H9 (cell line): ENCODE measurements at regions not wholly inside any gene's neighbourhood (a gene's known extent, or its start where the extent isn't known, plus 50 kb on each side); places are given as distances from the start of the nearest gene placed in this dataset.
A peak's percentile ranks its signal among the peaks of the same experiment; 100 is the strongest.

Experiments
- DNase-seq: peaks from one replicate; pipeline ENCODE4 v3.0.0-alpha.2; 2017
- H2AFZ ChIP-seq: one replicate; pipeline ENCODE4 v1.6.1; 2013; ENCODE audit warnings: mild to moderate bottlenecking, low read length, control low read depth, moderate library complexity
- H2AK5ac ChIP-seq: 2 replicates; pipeline ENCODE4 v1.6.1; 2013; ENCODE audit warnings: low read length, control low read depth, mixed read lengths; ENCODE audit not compliant: insufficient read length
- H2BK120ac ChIP-seq: one replicate; pipeline ENCODE4 v1.6.1; 2013; ENCODE audit warnings: low read depth, mild to moderate bottlenecking, low read length, control low read depth, inconsistent platforms; ENCODE audit not compliant: poor library complexity, severe bottlenecking
- H2BK12ac ChIP-seq: 2 replicates; pipeline ENCODE4 v1.6.1; 2013; ENCODE audit warnings: low read length, control low read depth, mixed read lengths, low read depth; ENCODE audit not compliant: insufficient read length
- H2BK15ac ChIP-seq: 2 replicates; pipeline ENCODE4 v1.6.1; 2013; ENCODE audit warnings: low read depth, low read length, control low read depth
- H2BK20ac ChIP-seq: one replicate; pipeline ENCODE4 v1.6.1; 2013; ENCODE audit warnings: low read depth, mild to moderate bottlenecking, low read length, control low read depth, inconsistent platforms; ENCODE audit not compliant: poor library complexity, severe bottlenecking
- H2BK5ac ChIP-seq: 2 replicates; pipeline ENCODE4 v1.6.1; 2013; ENCODE audit warnings: low read length, control low read depth, mixed read lengths; ENCODE audit not compliant: insufficient read length
- H3K14ac ChIP-seq: 2 replicates; pipeline ENCODE4 v1.6.1; 2013; ENCODE audit warnings: low read length, control low read depth; ENCODE audit not compliant: insufficient read depth
- H3K18ac ChIP-seq: 2 replicates; pipeline ENCODE4 v1.6.1; 2013; ENCODE audit warnings: low read depth, mild to moderate bottlenecking, mixed read lengths, low read length, control low read depth; ENCODE audit not compliant: insufficient read length
- H3K23ac ChIP-seq: 2 replicates; pipeline ENCODE4 v1.6.1; 2013; ENCODE audit warnings: low read length, control low read depth, mixed read lengths, low read depth; ENCODE audit not compliant: insufficient read length
- H3K23me2 ChIP-seq: 2 replicates; pipeline ENCODE4 v1.6.1; 2013; ENCODE audit warnings: low read depth, mild to moderate bottlenecking, mixed read lengths, low read length, control low read depth; ENCODE audit not compliant: insufficient read length, poor library complexity, severe bottlenecking
- H3K27ac ChIP-seq: 2 replicates; pipeline ENCODE4 v1.5.1; 2013; ENCODE audit warnings: low read length, control low read depth, mixed read lengths, low read depth; ENCODE audit not compliant: insufficient read length
- H3K27me3 ChIP-seq: 2 replicates; pipeline ENCODE4 v1.6.1; 2013; ENCODE audit warnings: low read length, control low read depth, inconsistent platforms; ENCODE audit not compliant: insufficient read depth
- H3K4ac ChIP-seq: 2 replicates; pipeline ENCODE4 v1.6.1; 2013; ENCODE audit warnings: low read depth, mild to moderate bottlenecking, control low read depth, inconsistent platforms, low read length, moderate library complexity
- H3K4me1 ChIP-seq: 2 replicates; pipeline ENCODE4 v1.6.1; 2013; ENCODE audit warnings: low read length, control low read depth, inconsistent platforms; ENCODE audit not compliant: insufficient read depth
- H3K4me2 ChIP-seq: 2 replicates; pipeline ENCODE4 v1.6.1; 2013; ENCODE audit warnings: low read length, control low read depth, mixed read lengths; ENCODE audit not compliant: insufficient read length, insufficient read depth
- H3K56ac ChIP-seq: 2 replicates; pipeline ENCODE4 v1.6.1; 2013; ENCODE audit warnings: low read depth, mild to moderate bottlenecking, mixed read lengths, low read length, control low read depth; ENCODE audit not compliant: insufficient read length
- H3K79me1 ChIP-seq: 2 replicates; pipeline ENCODE4 v1.6.1; 2013; ENCODE audit warnings: low read depth, mild to moderate bottlenecking, moderate library complexity, low read length, control low read depth, inconsistent platforms; ENCODE audit not compliant: insufficient read depth, poor library complexity, severe bottlenecking
- H3K79me2 ChIP-seq: 2 replicates; pipeline ENCODE4 v1.6.1; 2013; ENCODE audit warnings: low read length, control low read depth, inconsistent platforms; ENCODE audit not compliant: insufficient read depth
- H3K9ac ChIP-seq: 2 replicates; pipeline ENCODE4 v1.6.1; 2013; ENCODE audit warnings: low read length, control low read depth, mixed read lengths; ENCODE audit not compliant: insufficient read length; ENCODE audit errors: extremely low read depth
- H3K9me3 ChIP-seq: one replicate; pipeline ENCODE4 v1.6.1; 2013; ENCODE audit warnings: low read depth, low read length, inconsistent platforms; ENCODE audit not compliant: control insufficient read depth
- H3T11ph ChIP-seq: one replicate; pipeline ENCODE4 v1.6.1; 2013; ENCODE audit warnings: mild to moderate bottlenecking, low read length, control low read depth, inconsistent platforms
- H4K20me1 ChIP-seq: one replicate; pipeline ENCODE4 v1.6.1; 2013; ENCODE audit not compliant: control insufficient read depth, insufficient read length, insufficient read depth
- H4K5ac ChIP-seq: 2 replicates; pipeline ENCODE4 v1.6.1; 2013; ENCODE audit warnings: low read depth, mild to moderate bottlenecking, mixed read lengths, low read length, control low read depth; ENCODE audit not compliant: insufficient read length
- H4K8ac ChIP-seq: replicated peaks from 2 replicates; pipeline ENCODE4 v1.6.1; 2013; ENCODE audit warnings: low read length, control low read depth, mixed read lengths, low read depth; ENCODE audit not compliant: insufficient read length
- H4K91ac ChIP-seq: 2 replicates; pipeline ENCODE4 v1.6.1; 2013; ENCODE audit warnings: low read depth, mild to moderate bottlenecking, moderate library complexity, mixed read lengths, low read length, control low read depth; ENCODE audit not compliant: insufficient read length
- H3K27ac Mint-ChIP-seq, 3 experiments: 2 replicates in 2 of 3; 3 replicates in 1 of 3; pipeline ENCODE4 v1.8.0; 2020 to 2021; ENCODE audit warnings: mixed read lengths in 3 of 3, mild to moderate bottlenecking in 1 of 3, moderate library complexity in 1 of 3
- H3K27me3 Mint-ChIP-seq: 2 replicates; pipeline ENCODE4 v1.8.0; 2021; ENCODE audit warnings: low read depth, mild to moderate bottlenecking, moderate library complexity, mixed read lengths
- H3K36me3 Mint-ChIP-seq, 3 experiments: 2 replicates in 2 of 3; 3 replicates in 1 of 3; pipeline ENCODE4 v1.8.0; 2020 to 2021; ENCODE audit warnings: low read depth in 3 of 3, mixed read lengths in 3 of 3; ENCODE audit not compliant: insufficient read depth in 1 of 3
- H3K4me1 Mint-ChIP-seq, 2 experiments: 2 replicates each; pipeline ENCODE4 v1.8.0; 2020; ENCODE audit warnings: mixed read lengths in 2 of 2
- H3K4me3 Mint-ChIP-seq, 2 experiments: 2 replicates in 1 of 2; 3 replicates in 1 of 2; pipeline ENCODE4 v1.8.0; 2020 to 2021; ENCODE audit warnings: mild to moderate bottlenecking in 2 of 2, mixed read lengths in 2 of 2, moderate library complexity in 1 of 2
- H3K9me3 Mint-ChIP-seq, 2 experiments: 2 replicates in 1 of 2; 3 replicates in 1 of 2; pipeline ENCODE4 v1.8.0; 2020; ENCODE audit warnings: mild to moderate bottlenecking in 2 of 2, mixed read lengths in 2 of 2, moderate library complexity in 1 of 2
- TF ChIP-seq, protein P1 (sequence below): fragments of 200-600 bp; sonication (generic); conservative IDR thresholded peaks from 3 replicates; pipeline ENCODE4 v1.8.0; 2021; ENCODE audit warnings: antibody characterized with exemption, mild to moderate bottlenecking

DNA sequence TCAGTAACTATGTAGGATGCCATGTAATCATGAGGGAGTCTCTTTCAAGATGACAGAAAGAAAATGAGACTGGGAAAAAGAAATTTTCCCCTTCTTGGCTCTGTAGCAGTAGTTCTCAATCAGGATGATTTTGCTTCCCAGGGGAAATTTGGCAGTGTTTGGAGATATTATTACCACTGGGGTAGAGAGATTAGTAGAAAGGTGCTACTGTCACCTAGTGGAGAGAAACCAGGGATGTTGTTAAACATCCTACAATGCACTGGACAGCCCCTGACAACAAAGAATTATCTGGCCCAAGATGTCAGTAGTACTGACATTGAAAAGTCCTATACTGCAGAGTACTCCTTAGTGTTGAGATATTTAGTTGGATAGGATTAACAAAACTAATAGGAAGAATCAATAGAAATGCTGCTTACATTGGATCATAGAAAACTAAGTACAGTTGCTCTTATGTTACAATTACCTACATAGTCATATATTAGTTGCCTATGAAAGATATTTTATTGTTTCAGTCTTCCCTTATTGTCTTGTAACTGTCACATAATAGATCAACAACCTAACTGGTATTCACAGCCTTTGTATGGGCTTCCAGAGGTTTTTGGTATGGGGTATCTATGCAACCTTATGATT, 433.3 kb downstream of the RAP2B start:
- H3K79me2 ChIP-seq: no peaks in the 10 kb centered on the region
- H3T11ph ChIP-seq: no peak overlapping the region
- no peak overlapping the region for H3K18ac ChIP-seq
- no peak overlapping the region for H4K91ac ChIP-seq
- Mint-ChIP-seq H3K4me3 (no peak overlapping the region), H3K4me1 (no peaks in the 10 kb centered on the region), H3K27me3 (no peaks in the 10 kb centered on the region), H3K9me3 (no peaks in the 10 kb centered on the region; a peak in 2 of 5 replicates), H3K36me3 (no peaks in the 10 kb centered on the region), H3K27ac (no peak overlapping the region)
- H3K23ac ChIP-seq: no peak overlapping the region
- H3K27me3 ChIP-seq: no peaks in the 10 kb centered on the region
- no peak overlapping the region for H4K5ac ChIP-seq
- no peak overlapping the region for H2BK120ac ChIP-seq
- no peak overlapping the region for H3K4me2 ChIP-seq
- H4K8ac ChIP-seq: no peak overlapping the region
- no peak overlapping the region for H2BK12ac ChIP-seq
- H3K4me1 ChIP-seq: no peaks in the 10 kb centered on the region
- no peak overlapping the region for H2BK20ac ChIP-seq
- no peaks in the 10 kb centered on the region for H4K20me1 ChIP-seq
- no peaks in the 10 kb centered on the region for H3K79me1 ChIP-seq
- H2BK15ac ChIP-seq: no peak overlapping the region
- TF ChIP-seq, protein P1, sequence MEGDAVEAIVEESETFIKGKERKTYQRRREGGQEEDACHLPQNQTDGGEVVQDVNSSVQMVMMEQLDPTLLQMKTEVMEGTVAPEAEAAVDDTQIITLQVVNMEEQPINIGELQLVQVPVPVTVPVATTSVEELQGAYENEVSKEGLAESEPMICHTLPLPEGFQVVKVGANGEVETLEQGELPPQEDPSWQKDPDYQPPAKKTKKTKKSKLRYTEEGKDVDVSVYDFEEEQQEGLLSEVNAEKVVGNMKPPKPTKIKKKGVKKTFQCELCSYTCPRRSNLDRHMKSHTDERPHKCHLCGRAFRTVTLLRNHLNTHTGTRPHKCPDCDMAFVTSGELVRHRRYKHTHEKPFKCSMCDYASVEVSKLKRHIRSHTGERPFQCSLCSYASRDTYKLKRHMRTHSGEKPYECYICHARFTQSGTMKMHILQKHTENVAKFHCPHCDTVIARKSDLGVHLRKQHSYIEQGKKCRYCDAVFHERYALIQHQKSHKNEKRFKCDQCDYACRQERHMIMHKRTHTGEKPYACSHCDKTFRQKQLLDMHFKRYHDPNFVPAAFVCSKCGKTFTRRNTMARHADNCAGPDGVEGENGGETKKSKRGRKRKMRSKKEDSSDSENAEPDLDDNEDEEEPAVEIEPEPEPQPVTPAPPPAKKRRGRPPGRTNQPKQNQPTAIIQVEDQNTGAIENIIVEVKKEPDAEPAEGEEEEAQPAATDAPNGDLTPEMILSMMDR: peak; percentile 78
- no peak overlapping the region for H2AK5ac ChIP-seq
- no peak overlapping the region for H3K56ac ChIP-seq
- no peak for DNase-seq
- no peak overlapping the region for H2AFZ ChIP-seq
- H3K9me3 ChIP-seq: no peaks in the 10 kb centered on the region
- no peaks in the 10 kb centered on the region for H3K23me2 ChIP-seq
- no peak overlapping the region for H3K27ac ChIP-seq
- no peak overlapping the region for H3K4ac ChIP-seq
- no peak overlapping the region for H3K14ac ChIP-seq
- no peak overlapping the region for H3K9ac ChIP-seq
- no peak overlapping the region for H2BK5ac ChIP-seq
